ENCODE measurements at regions not wholly inside any gene's neighbourhood (a gene's known extent, or its start where the extent isn't known, plus 50 kb on each side); places are given as distances from the start of the nearest gene placed in this dataset.

DNA sequence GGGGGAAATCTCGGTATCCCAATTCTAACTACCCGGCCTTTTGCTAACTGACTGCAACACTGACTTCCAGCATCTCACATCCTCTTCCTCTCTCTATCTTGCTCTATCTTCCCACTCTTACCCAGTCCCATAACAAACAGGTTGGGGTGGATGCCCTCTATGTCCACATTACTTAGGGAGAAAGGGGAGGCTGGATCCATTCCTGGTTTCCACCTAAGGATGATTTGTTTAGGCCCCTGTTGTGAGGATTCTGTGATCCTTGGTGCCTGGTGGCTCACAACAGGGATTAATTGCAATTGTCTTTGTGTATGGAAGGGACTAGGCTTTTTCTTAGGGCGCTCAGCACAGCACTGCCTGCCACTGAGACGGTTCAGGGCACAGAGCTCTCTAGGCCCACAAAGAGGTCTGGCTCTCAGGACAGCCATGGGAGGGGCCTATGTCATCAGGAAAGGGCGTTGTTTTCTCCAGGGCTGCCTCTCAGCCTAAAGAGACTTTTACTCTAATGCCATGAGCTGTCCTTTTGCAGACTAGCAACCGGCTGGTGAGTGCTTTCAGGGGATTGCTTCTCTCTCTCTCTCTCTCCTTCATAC lies 612.1 kb upstream of the SALL1 start:
- BruUV-seq (replicated peaks): no TSS peak
- H3K4ac ChIP-seq (ENCODE audit: low read depth, low read length): peak overlapping the region; percentile 86
- dilution Hi-C loops (cut with HindIII; ENCODE audit: low sequenced_read_pairs, unreplicated experiment): no loop called here
- H3K4me1 ChIP-seq (ENCODE audit: control insufficient read depth, insufficient read depth, low read length): no peaks in the 10 kb centered on the region; the same call in 1 of the 2 replicates
- no peak overlapping the region for H3K27ac ChIP-seq (ENCODE audit: insufficient read depth, low read length)
- ATAC-seq (ENCODE audit: low read depth) (peak; percentile 51; the same call in 1 of the 2 replicates), DNase-seq (no peak)
- H3K79me1 ChIP-seq (ENCODE audit: low read depth in 1 of 2, low read length in 2 of 2): no peaks in the 10 kb centered on the region
- CTCF ChIA-PET: interaction anchor here (1.3 kb wide), 1 partner anchor 220 kb away, joined by 5 read pairs; no protein-coding TSS in a partner anchor
- peaks cover 3% of the 10 kb centered on the region; the same call in 1 of the 2 replicates for H3K9me1 ChIP-seq (ENCODE audit: insufficient read depth, low read length)
- peak overlapping the region; percentile 86 for H2BK20ac ChIP-seq (ENCODE audit: low read depth, low read length)
- no peak overlapping the region for H2BK5ac ChIP-seq (ENCODE audit: low read depth, low read length, poor library complexity, severe bottlenecking)
- POLR2A ChIA-PET (ENCODE audit: unreplicated experiment): no interaction called here
- no peaks in the 10 kb centered on the region for H4K20me1 ChIP-seq (ENCODE audit: insufficient read depth, low read length)
- H2AK5ac ChIP-seq (ENCODE audit: low read depth, low read length): no peak overlapping the region
- H4K5ac ChIP-seq (ENCODE audit: low read depth, low read length): peak overlapping the region; percentile 5; the same call in 1 of the 2 replicates
- no peak overlapping the region for H3K4me3 ChIP-seq (ENCODE audit: insufficient read depth, low read depth, low read length)
- peak overlapping the region; percentile 24; the same call in 1 of the 2 replicates for H3K56ac ChIP-seq (ENCODE audit: extremely low read depth, insufficient read depth, low read length)
- H4K91ac ChIP-seq (ENCODE audit: insufficient read depth, low read depth, low read length): peak overlapping the region; percentile 83
- peak overlapping the region; percentile 18 for H2AK9ac ChIP-seq (replicated peaks; ENCODE audit: low read depth, low read length, poor library complexity)
- H3K9me3 ChIP-seq (ENCODE audit: control insufficient read depth, insufficient read depth, low read length): no peaks in the 10 kb centered on the region
- intact Hi-C loops (cut with micrococcal nuclease): loop anchor here (2.0 to 5.0 kb wide), 2 partner anchors 219 to 956 kb away; no protein-coding TSS in a partner anchor
- peak overlapping the region; percentile 63 for H2AFZ ChIP-seq (replicated peaks; ENCODE audit: low read length, poor library complexity)
- no CpG with 5 or more reads among the region's 6 CpGs for WGBS, 2 experiments (ENCODE audit: extremely low coverage in 2 of 2, insufficient read length in 1 of 2)
- in situ Hi-C loops (cut with MboI; ENCODE audit: low sequenced_read_pairs): loop anchor here (5.0 kb wide), 1 partner anchor 616 kb away; no protein-coding TSS in a partner anchor
- H3K27me3 ChIP-seq (ENCODE audit: control insufficient read depth, insufficient read depth, low read length): no peaks in the 10 kb centered on the region
- H3K23ac ChIP-seq (ENCODE audit: low read depth, low read length): peak overlapping the region; percentile 68; the same call in 1 of the 2 replicates
- H3K36me3 ChIP-seq (ENCODE audit: control insufficient read depth, insufficient read depth, low read length): no peaks in the 10 kb centered on the region
- peak overlapping the region; percentile 3; the same call in 1 of the 2 replicates for H3K18ac ChIP-seq (ENCODE audit: low read depth, low read length)
- H2BK15ac ChIP-seq (ENCODE audit: low read depth, low read length): peak overlapping the region; percentile 46; the same call in 1 of the 3 replicates
- H4K8ac ChIP-seq (ENCODE audit: low read depth in 2 of 2, low read length in 2 of 2): peak overlapping the region; percentile 32 to 74; a peak in 2 of 4 replicates
- no peak overlapping the region for H3K4me2 ChIP-seq (ENCODE audit: low read depth, low read length)
- H3K14ac ChIP-seq (replicated peaks; ENCODE audit: low read depth, low read length): peak overlapping the region; percentile 60; the same call in 1 of the 2 replicates
- peak overlapping the region; percentile 13; the same call in 1 of the 2 replicates for H3K9ac ChIP-seq (ENCODE audit: low read depth, low read length)
- TF ChIP-seq MAZ (IDR thresholded peaks at IDR 0.05; ENCODE audit: borderline replicate concordance, low read depth, low read length) (no peak), RAD21 (IDR thresholded peaks at IDR 0.05; ENCODE audit: low read length) (no peak)
- H2BK120ac ChIP-seq (ENCODE audit: low read depth, low read length): peak overlapping the region; percentile 93

Measured in IMR-90 (cell line).